Sigmoid colon (tissue), 4 donors: ENCODE measurements at regions not wholly inside any gene's neighbourhood (a gene's known extent, or its start where the extent isn't known, plus 50 kb on each side); places are given as distances from the start of the nearest gene placed in this dataset.

Experiments used
- CTCF ChIP-seq, 4 experiments: fragments of 450-650 bp in 3 of 4; fragments of 200-600 bp in 1 of 4; IDR thresholded peaks; one replicate each; pipeline ENCODE4 v1.5.1; 2016 to 2019; ENCODE audit warnings: antibody characterized with exemption in 4 of 4, mild to moderate bottlenecking in 3 of 4, moderate library complexity in 2 of 4
- EP300 ChIP-seq, 4 donors: sonication (generic); formaldehyde crosslinking; IDR thresholded peaks; one replicate each; pipeline ENCODE4 v1.6.1; 2017; ENCODE audit warnings: antibody characterized with exemption in 4 of 4
- POLR2A ChIP-seq, 2 donors: fragments of 450-650 bp; IDR thresholded peaks; one replicate each; pipeline ENCODE4 v1.6.1; 2016; ENCODE audit warnings: antibody characterized with exemption in 2 of 2, mild to moderate bottlenecking in 2 of 2, moderate library complexity in 2 of 2
- POLR2AphosphoS5 ChIP-seq, 4 donors: sonication (generic); formaldehyde crosslinking; IDR thresholded peaks; one replicate each; pipeline ENCODE4 v1.6.1; 2017; ENCODE audit warnings: antibody characterized with exemption in 4 of 4

- no peak for TF ChIP-seq POLR2AphosphoS5 (IDR thresholded peaks at IDR 0.05)
- TF ChIP-seq CTCF (IDR thresholded peaks at IDR 0.05), result no peak
- TF ChIP-seq POLR2A (IDR thresholded peaks at IDR 0.05), result no peak
- TF ChIP-seq EP300 (IDR thresholded peaks at IDR 0.05), result no peak
These were observed 269.4 kb downstream of the LOXHD1 start for GRCh38 chr18:46387441-46388131.
